AG08396 (cell line): ENCODE measurements at regions not wholly inside any gene's neighbourhood (a gene's known extent, or its start where the extent isn't known, plus 50 kb on each side); places are given as distances from the start of the nearest gene placed in this dataset.
"Not testable (repeated sequence)": the region's sequence is repeated elsewhere in the genome, so short reads cannot be mapped to it uniquely, and the experiment has no call there.

Experiments used
- DNase-seq: peaks from one replicate; pipeline ENCODE4 v3.0.0; 2012; ENCODE audit warnings: low spot score, mixed read lengths

DNA sequence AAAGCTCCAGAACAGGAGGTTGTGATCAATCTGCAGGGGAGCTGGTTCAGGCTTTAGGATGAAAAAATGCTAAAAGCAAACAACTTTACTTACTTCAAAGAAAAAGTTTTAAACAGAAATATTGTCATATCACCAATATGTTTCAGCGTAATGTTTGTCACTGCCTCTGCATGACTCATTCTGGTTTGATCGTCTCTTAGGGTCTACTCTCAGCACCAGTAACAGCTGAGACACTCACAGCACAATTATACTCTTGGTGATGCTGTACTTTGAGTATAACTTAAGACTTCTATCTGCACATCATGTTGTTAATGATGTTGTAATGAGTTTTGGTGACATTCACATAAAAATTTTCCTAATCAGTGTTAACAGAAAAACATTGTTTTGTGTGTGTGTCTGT is 665.4 kb downstream of the EPM2A start:
- no peak for DNase-seq

DNA sequence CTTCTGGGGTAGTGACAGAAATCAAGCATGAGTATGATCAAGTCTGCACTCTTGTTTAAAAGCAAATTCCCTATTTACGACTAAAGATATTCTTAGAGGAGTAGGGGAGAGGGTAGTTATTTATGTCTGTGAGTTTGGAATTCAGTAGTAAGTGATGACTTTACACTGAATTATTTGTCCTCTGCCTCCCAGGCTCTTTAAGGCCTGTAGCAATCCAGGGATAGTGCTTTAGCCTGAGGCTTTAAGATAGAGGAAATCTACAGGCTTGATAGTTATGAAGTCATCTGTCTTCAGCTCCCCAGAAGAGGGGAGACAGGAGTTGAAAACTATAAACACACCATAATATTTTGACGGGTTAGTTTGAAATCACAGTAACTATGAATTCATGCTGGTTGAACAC is 664.5 kb downstream of the EPM2A start:
- peak; percentile 22 for DNase-seq

GRCh38 chr6:145071836-145072235 is 663.5 kb downstream of the EPM2A start:
- DNase-seq: peak; percentile 23

GRCh38 chr6:145073811-145074210 is 661.5 kb downstream of the EPM2A start:
- DNase-seq: no peak

DNA sequence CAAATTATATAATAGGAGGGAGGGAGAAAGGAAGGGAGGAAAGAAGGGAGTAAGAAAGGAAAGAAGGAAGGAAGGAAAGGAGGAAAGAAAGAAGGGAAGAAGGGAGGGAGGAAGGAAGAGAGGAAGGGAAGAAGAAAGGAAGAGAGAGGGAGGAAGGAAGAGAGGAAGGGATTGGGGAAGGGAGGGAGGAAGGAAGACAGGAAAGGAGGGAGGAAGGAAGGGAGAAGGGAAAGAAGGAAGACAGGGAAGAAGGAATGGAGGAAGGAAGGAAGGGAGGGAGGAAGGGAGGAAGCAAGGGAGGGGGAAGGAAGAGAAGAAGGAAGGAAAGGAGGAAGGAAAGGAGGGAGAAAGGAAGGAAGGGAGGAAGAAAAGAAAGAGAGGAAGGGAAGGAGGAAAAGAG is 660.5 kb downstream of the EPM2A start:
- no peak for DNase-seq

DNA sequence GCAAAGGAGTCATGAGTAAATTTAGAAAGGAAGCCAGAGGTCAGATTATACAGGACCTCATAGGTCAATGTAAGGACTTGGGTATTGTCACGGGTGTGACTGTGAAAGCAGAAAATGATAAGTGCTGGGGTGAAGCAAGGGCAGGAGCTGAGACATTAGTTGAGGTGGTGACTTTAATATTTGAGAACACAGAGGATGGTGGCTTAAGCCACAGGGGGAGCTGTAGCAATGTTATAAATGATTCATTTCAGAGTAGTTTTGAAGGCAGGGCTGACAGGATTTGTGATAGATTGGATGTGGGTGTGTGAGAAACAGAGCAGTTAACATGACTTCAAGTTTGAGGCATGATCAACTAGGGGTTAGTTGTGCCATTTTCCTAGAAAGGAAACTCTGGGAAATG is 659.9 kb downstream of the EPM2A start:
- no peak for DNase-seq

GRCh38 chr6:145076115-145076841 is 659.0 kb downstream of the EPM2A start:
- DNase-seq: no peak

DNA sequence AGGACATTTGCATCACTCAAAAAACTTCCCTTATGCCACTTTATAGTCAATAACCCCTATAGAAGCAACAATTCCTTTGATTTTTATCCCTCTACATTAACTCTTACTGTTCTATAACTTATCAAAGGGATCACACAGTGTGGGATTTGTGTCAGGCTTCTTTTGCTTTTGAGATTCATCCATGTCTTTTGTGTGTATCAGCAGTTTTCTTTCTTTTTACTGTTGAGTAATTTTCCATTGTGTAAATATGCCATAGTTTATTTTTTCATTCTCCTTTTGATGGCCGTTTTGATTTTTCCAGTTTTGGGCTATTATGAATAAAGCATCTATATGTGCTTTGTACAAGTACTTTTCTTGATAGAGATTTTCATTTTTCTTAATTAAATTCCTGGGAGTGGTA is 657.9 kb downstream of the EPM2A start:
- DNase-seq: no peak

- no peak for DNase-seq
These were observed 654.7 kb downstream of the EPM2A start for GRCh38 chr6:145080651-145081050.

GRCh38 chr6:145081677-145082076 is 653.6 kb downstream of the EPM2A start:
- no peak for DNase-seq

GRCh38 chr6:145082359-145082758 is 653.0 kb downstream of the EPM2A start:
- no peak for DNase-seq

DNA sequence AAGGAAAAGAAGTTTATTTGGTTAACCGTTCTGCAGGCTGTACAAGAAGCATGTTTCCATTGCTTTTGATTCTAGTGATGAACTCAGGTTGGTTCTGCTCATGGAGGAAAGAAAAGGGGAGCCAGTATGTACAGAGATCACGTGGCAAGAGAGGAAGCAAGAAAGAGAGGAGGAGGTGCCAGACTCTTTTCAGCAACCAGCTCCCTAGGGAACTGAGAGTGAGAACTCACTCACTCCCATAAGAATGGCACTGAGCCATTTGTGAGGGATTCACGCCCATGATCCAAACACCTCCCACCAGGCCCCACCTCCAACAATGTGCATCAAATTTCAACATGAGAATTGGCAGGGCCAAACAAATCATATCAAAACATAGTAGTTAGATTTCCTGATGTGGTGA is 649.1 kb downstream of the EPM2A start:
- DNase-seq: no peak

DNA sequence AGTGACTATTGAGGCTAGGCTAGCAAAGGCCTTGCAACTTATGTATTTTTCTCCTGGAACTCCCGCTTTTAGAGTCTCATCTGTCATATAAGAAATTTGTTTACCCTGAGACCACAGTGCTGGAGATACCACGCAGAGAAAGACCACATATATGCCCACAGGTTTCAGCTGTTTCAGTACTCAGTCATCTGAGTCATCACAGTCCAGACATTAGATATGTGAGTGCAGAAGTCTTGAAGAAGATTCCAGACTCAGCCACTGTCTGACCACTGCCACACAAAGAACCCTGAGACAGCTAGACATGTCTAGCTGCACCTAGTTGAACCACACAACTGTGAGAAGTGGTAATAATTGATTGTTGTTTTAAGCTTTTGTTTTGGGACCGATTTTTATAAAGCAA is 648.3 kb downstream of the EPM2A start:
- no peak for DNase-seq

GRCh38 chr6:145090801-145091585 is 644.3 kb downstream of the EPM2A start:
- DNase-seq: no peak

DNA sequence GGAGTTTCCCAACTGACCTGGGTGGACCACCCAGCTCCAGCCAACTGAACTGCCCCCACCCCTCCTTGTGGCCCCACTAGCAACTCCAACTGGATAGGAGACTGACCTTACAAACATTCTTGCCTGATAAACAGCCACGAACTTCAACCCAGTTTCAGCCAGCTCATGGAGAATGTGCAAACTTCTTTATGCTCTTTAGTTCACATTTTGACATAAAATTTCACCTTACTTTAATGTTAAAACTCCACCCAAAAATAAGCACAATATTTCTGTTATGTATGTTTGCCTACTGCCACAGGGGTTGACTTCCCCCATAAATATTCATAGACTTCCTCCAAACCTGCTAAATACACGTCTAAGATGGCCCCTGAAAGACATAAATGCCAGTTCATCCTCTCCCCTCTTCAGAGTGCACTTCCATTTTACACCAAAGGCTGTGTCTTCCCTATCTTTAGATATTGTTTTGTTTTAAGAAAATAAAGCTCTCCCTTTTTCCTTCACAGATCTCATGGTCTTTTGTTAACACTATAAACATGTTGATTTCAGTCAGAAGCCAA is 643.7 kb downstream of the EPM2A start:
- DNase-seq: no peak

DNA sequence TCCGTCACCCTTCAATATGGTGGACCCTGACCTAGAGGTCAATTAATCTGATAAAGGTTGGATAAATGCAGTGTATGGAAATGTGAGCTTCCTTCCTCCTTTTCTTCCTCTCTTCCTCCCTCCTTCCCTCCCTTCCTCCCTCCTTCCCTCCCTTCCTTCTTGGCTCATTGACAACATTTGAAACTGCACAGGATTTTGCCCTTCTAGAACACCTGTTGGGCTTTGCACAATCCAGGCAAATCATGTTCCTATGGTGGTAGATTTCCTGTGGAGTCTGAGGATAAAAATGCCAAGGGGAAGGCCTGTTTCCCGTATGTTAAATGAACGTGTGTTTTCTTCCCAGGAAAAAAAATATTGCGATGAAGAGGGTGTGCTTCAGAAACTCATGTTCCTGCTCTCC is 642.8 kb downstream of the EPM2A start:
- DNase-seq: no peak

DNA sequence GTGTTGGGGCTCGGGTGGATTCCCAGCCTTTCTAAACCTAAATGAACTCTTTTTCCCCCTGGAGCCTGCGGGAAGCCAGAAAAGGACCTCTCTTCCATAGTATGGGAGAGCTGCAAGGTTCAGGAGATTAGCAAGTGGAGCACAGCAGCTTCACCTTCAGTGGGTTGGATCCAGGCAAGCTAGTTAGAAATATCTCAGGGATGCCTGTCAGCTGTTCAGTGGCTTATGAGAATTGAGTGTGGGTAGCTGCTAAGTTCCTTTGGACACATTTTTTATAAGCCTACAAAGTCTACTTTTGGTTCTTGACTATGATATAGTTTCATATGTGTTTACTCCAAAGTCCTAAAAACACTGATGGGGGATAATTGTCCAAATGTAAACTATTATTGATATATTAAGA is 642.1 kb downstream of the EPM2A start:
- DNase-seq: no peak

GRCh38 chr6:145096846-145097245 is 638.5 kb downstream of the EPM2A start:
- no peak for DNase-seq

DNA sequence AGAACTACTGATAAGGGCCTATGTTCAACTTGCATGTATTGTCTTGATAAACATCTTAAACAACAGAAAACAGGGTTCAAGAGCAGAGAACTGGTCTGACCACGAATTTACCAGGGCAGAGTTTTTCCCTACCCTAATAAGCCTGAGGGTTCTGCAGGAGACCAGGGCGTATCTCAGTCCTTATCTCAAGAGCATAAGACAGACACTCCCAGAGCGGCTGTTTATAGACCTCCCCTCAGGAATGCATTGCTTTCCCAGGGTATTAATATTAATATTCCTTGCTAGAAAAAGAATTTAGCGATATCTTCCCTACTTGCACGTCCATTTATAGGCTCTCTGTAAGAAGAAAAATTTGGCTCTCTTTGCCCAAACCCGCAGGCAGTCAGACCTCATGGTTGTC is 637.2 kb downstream of the EPM2A start:
- DNase-seq: not testable (repeated sequence)

DNA sequence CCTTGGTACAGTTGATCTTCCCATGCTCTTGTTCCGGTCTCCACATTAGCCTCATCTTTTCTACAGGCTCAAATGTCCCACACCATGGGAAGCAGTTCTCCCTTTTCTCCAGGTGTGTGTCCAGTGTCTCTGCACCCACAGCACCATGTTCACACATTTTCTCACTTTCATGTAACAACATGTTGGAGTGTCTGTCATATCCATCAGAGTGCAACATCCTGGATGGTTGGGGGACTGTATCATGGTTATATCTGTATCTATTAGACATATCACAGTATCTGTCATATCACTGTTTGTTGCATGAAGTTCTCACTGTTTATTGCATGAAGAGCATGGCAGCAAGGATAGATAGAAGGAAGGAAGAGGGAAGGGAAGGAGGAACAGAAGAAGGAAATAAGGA is 635.6 kb downstream of the EPM2A start:
- no peak for DNase-seq

GRCh38 chr6:145110109-145110508 is 625.2 kb downstream of the EPM2A start:
- no peak for DNase-seq

DNA sequence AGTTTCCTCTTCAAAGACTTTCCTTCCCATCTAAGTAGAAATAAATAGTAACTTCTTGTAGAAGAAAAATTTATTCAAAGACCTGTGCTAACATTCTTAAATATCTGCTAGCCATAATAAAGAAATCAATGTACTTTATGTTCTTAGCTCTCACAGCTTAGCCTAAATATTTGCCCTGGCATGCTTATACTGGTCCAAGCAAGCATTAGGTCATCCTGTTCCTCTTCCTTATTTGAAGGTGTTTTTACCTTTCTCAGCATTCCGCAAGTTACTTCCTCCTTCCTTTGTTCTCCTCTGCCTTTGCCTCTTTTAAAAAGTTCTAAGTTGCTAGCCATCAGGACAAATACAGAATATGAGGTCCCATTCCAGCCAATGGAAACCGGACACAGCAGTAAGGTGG is 623.9 kb downstream of the EPM2A start:
- DNase-seq: not testable (repeated sequence)

- no peak for DNase-seq
These were observed 622.6 kb downstream of the EPM2A start for GRCh38 chr6:145112711-145113148.
